ENCODE measurements at regions not wholly inside any gene's neighbourhood (a gene's known extent, or its start where the extent isn't known, plus 50 kb on each side); places are given as distances from the start of the nearest gene placed in this dataset.

- TF ChIP-seq SNAI2 (CRISPR knock-in tag; IDR thresholded peaks at IDR 0.05) (no peak), OSR1 (CRISPR knock-in tag; IDR thresholded peaks at IDR 0.05) (no peak), ZFP3 (CRISPR knock-in tag; IDR thresholded peaks at IDR 0.05) (no peak), PATZ1 (CRISPR knock-in tag; IDR thresholded peaks at IDR 0.05; ENCODE audit: borderline replicate concordance) (no peak), PPARA (CRISPR knock-in tag; IDR thresholded peaks at IDR 0.05; ENCODE audit: borderline replicate concordance) (no peak), ZFP30 (CRISPR knock-in tag; IDR thresholded peaks at IDR 0.05) (no peak), ESRRG (CRISPR knock-in tag; IDR thresholded peaks at IDR 0.05) (no peak), GLIS3 (CRISPR knock-in tag; IDR thresholded peaks at IDR 0.05) (no peak), TCF4 (CRISPR knock-in tag; IDR thresholded peaks at IDR 0.05; ENCODE audit: borderline replicate concordance) (no peak), RARB (CRISPR knock-in tag; IDR thresholded peaks at IDR 0.05) (no peak), ISL1 (CRISPR knock-in tag; IDR thresholded peaks at IDR 0.05) (no peak), ZNF565 (CRISPR knock-in tag; conservative IDR thresholded peaks at IDR 0.05; ENCODE audit: low read depth) (no peak), ZNF8 (CRISPR knock-in tag; IDR thresholded peaks at IDR 0.05) (no peak)
- TF ChIP-seq, protein P1, sequence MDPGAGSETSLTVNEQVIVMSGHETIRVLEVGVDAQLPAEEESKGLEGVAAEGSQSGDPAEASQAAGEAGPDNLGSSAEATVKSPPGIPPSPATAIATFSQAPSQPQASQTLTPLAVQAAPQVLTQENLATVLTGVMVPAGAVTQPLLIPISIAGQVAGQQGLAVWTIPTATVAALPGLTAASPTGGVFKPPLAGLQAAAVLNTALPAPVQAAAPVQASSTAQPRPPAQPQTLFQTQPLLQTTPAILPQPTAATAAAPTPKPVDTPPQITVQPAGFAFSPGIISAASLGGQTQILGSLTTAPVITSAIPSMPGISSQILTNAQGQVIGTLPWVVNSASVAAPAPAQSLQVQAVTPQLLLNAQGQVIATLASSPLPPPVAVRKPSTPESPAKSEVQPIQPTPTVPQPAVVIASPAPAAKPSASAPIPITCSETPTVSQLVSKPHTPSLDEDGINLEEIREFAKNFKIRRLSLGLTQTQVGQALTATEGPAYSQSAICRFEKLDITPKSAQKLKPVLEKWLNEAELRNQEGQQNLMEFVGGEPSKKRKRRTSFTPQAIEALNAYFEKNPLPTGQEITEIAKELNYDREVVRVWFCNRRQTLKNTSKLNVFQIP (CRISPR knock-in tag; IDR thresholded peaks at IDR 0.05; ENCODE audit: borderline replicate concordance, low read depth) = no peak
These were observed 391.8 kb upstream of the MMS22L start for GRCh38 chr6:97674802-97675201.

Data from SK-N-SH treated with all-trans-retinoic acid at 6 μM for 48 hours (cell line).